WI38 (cell line): ENCODE measurements at regions not wholly inside any gene's neighbourhood (a gene's known extent, or its start where the extent isn't known, plus 50 kb on each side); places are given as distances from the start of the nearest gene placed in this dataset.

Experiments used
- H3K4me3 ChIP-seq: 2 replicates; pipeline ENCODE4 v1.5.1; 2011; ENCODE audit warnings: low read depth, mild to moderate bottlenecking, control low read depth, low read length
- CTCF ChIP-seq: IDR thresholded peaks from 2 replicates; pipeline ENCODE4 v1.5.1; 2012; ENCODE audit warnings: low read depth, mild to moderate bottlenecking, control low read depth, low read length

- no peak for TF ChIP-seq CTCF
- no peak overlapping the region for H3K4me3 ChIP-seq
These were observed 442.1 kb upstream of the PDE3A start for GRCh38 chr12:19926266-19926665.

DNA sequence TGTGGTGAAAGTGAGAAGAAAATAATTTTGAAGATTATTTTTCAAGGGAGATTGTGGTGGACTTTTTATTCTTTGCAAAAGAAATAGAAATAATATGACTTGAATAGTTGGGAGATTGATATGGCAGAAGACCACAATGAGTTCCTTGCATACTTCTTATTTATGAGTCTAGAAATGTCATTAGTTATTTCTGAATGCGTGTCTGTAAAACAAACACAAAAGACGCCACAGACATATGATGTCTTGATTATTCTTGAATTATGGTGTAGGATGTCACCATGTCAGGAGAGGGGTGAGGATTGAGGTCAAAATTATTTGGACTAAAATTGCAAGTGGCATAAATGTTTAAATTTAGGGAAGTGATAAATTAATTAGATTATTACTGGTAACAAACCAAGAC, 440.7 kb upstream of the PDE3A start:
- H3K4me3 ChIP-seq: no peak overlapping the region
- no peak for TF ChIP-seq CTCF

DNA sequence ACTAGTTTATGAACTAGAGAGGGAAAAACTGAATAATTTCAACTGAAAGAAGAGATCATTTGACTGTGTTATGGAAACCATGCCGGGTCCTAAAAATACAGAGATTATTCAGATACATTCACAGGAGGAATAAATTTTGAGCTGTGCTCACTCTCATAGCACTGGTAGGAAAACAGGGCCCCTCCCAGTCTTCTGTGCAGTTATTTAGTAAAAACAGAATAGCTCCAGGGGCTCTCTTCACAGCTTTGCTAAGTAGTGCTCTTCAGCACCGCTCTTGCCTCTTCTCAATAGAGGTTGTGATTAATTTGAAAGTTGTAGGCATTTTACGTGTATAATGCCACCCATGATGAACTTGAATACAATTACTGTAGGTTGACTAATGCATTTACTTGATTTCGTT, 435.9 kb upstream of the PDE3A start:
- no peak overlapping the region for H3K4me3 ChIP-seq
- no peak for TF ChIP-seq CTCF

DNA sequence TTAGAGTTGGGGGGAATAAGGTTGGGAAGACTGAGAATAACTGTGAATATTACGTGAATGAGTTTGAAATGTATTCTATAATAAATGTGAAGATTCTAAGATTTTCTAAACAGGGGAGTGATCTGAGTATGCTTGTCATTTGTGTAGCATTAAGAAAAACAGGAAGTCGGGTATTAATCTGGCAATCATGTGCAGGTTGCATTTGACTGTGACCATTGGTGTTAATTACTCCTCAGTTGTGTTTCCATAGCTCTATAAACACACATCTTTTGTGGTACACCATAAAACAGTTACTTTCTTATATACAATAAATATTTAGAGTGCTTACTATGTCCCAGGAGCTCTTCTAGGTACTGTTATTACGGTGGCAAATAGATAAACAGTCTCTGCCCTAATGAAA, 434.4 kb upstream of the PDE3A start:
- TF ChIP-seq CTCF: no peak
- no peak overlapping the region for H3K4me3 ChIP-seq

DNA sequence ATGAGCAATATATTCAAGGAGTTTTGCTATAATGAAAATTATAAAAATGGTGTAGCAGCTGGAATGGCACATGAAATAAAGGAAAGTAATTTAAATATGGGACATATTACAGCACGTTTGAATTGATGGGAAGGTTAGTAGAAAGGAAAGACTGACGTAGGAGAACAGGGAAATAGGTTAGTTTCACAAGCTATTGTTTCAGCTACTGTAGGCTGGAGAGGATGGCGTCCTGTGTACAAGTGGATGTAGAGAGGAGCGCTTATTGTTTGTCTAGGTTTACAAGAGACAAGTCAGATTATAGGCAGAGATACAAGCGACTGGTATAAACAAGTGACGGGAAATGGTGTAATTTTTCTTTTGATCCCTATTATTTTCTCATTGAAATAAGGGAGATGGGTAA, 431.2 kb upstream of the PDE3A start:
- no peak overlapping the region for H3K4me3 ChIP-seq
- no peak for TF ChIP-seq CTCF

DNA sequence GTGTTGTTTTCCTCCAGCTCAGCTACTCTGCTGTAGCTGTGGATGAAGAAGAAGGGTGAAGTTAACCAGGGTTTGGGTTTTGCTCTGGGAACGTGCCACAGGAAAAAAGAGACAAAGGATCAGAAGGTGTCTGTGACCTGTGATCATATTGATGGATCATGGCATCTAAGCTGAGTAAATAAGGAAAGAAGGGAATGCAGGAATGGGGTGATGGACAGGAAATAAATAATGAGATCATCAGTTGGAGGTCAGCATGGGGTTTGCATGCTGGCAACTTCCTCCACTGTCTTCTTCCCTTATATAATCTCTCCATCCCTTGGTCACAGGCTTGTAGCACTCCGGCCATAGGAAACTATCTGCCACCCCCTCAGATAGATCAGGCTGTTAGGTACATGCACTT, 430.3 kb upstream of the PDE3A start:
- TF ChIP-seq CTCF: no peak
- H3K4me3 ChIP-seq: no peak overlapping the region

DNA sequence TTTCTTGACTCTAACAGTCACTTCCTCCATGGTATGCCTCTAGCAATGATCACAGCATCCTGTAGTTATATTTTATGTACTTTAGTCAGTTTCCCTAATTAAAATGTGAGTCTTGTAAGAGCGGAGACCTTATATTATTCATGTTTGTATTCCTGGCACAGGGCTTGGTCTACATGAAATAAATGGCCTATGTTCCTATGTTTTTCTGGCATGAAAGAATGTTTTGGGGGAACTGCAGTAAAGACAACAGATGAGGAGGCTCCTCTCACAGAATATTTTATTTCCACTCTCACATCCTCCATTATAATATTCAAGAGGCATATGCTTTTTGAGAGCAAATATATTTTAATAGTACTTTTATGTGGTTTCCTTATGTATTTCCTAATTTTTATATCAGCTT, 429.8 kb upstream of the PDE3A start:
- no peak overlapping the region for H3K4me3 ChIP-seq
- no peak for TF ChIP-seq CTCF
